ENCODE measurements at regions not wholly inside any gene's neighbourhood (a gene's known extent, or its start where the extent isn't known, plus 50 kb on each side); places are given as distances from the start of the nearest gene placed in this dataset.

DNA sequence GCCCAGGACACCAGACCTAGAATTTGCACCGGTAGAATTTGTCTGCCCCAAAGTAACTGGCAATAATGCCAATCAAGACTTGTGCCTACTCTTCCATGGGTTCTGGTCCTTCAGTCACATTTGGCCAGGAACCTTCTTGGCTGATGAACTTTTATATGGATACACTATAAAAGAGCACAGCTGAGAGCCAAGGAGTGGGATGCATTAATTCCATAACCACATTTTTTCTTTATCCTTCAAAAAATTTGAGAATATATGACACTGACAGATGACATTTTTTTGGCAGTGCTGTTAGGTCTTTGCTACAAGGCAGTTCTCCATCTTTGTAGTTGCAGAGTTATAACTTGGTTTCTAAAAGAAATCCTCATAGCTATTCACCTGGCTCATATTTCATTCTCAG lies 129.2 kb upstream of the HDAC9 start:
- H3K4me1 ChIP-seq: no peaks in the 10 kb centered on the region
- no peaks in the 10 kb centered on the region for H3K36me3 ChIP-seq
- H3K9me3 ChIP-seq: no peaks in the 10 kb centered on the region
- H3K4me3 ChIP-seq: no peak overlapping the region
- no peaks in the 10 kb centered on the region for H3K27me3 ChIP-seq
- H3K27ac ChIP-seq: no peak overlapping the region
- TF ChIP-seq, protein P1, sequence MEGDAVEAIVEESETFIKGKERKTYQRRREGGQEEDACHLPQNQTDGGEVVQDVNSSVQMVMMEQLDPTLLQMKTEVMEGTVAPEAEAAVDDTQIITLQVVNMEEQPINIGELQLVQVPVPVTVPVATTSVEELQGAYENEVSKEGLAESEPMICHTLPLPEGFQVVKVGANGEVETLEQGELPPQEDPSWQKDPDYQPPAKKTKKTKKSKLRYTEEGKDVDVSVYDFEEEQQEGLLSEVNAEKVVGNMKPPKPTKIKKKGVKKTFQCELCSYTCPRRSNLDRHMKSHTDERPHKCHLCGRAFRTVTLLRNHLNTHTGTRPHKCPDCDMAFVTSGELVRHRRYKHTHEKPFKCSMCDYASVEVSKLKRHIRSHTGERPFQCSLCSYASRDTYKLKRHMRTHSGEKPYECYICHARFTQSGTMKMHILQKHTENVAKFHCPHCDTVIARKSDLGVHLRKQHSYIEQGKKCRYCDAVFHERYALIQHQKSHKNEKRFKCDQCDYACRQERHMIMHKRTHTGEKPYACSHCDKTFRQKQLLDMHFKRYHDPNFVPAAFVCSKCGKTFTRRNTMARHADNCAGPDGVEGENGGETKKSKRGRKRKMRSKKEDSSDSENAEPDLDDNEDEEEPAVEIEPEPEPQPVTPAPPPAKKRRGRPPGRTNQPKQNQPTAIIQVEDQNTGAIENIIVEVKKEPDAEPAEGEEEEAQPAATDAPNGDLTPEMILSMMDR (IDR thresholded peaks at IDR 0.05 in 4 of 5, conservative IDR thresholded peaks at IDR 0.05 in 1 of 5): no peak
- no peak for TF ChIP-seq POLR2A (IDR thresholded peaks at IDR 0.05)
- intact Hi-C loops (cut with DNase I; ENCODE audit: low total_unique reads): no loop called here
- DNase-seq: no peak
- in situ Hi-C loops (cut with MboI; ENCODE audit: low sequenced_read_pairs in 4 of 4): loop anchor here in 2 of 4 donors (25.0 kb wide), 1 partner anchor 196 kb away; no protein-coding TSS in a partner anchor
- ATAC-seq: no peak

DNA sequence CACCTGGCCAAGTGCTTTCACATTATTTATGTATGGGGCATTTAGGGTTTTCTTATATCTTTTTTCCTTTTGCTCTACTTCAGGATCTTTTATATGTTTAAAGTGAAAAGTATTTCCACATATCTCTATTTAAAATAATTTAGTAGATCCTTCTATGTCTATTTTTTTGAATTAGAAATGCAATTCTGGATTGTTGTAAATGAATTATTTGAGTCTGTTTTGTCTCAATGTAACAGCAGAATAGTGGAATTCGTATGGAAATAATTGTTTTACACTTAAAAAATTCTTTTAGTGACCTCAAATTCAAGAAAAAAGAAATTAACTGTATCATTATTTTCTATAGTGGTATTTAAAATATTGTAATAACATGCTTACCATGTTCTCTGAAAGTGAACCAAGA lies 126.5 kb upstream of the HDAC9 start:
- H3K27me3 ChIP-seq: no peaks in the 10 kb centered on the region
- DNase-seq (no peak), ATAC-seq (no peak)
- no peak for TF ChIP-seq POLR2A (IDR thresholded peaks at IDR 0.05)
- TF ChIP-seq, protein P1 (IDR thresholded peaks at IDR 0.05 in 4 of 5, conservative IDR thresholded peaks at IDR 0.05 in 1 of 5): no peak
- no peaks in the 10 kb centered on the region for H3K36me3 ChIP-seq
- no peak overlapping the region for H3K4me3 ChIP-seq
- no peak overlapping the region for H3K27ac ChIP-seq
- peaks cover 0 to 4% of the 10 kb centered on the region in 2 donors for H3K4me1 ChIP-seq
- H3K9me3 ChIP-seq: no peaks in the 10 kb centered on the region
- in situ Hi-C loops (cut with MboI; ENCODE audit: low sequenced_read_pairs in 4 of 4) (loop anchor here in 2 of 4 donors (25.0 kb wide), 1 partner anchor 193 kb away; no protein-coding TSS in a partner anchor), intact Hi-C loops (cut with DNase I; ENCODE audit: low total_unique reads) (no loop called here)

DNA sequence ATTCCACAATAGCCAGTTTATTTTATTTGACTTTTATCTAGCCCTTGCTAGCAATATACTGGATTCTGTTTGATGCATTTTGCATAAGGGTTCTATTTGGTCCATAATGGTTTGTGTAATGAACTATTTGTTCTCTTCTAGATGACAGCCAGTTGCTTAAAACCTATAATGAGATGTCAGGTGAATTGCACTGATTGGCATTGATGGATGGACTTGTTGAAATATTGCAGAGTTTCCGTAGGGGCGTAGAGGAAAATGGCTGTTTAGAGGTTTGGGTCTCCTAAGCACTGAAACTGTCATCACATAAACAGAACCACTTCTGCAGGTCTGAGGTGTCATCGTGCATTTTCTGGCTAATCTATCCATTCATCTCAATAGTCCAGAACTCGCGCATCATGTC lies 124.9 kb upstream of the HDAC9 start:
- no peak overlapping the region for H3K4me3 ChIP-seq
- ATAC-seq: no peak
- TF ChIP-seq, protein P1 (IDR thresholded peaks at IDR 0.05 in 4 of 5, conservative IDR thresholded peaks at IDR 0.05 in 1 of 5): no peak
- TF ChIP-seq POLR2A (IDR thresholded peaks at IDR 0.05): no peak
- peaks cover 0 to 4% of the 10 kb centered on the region in 2 donors for H3K4me1 ChIP-seq
- in situ Hi-C loops (cut with MboI; ENCODE audit: low sequenced_read_pairs in 4 of 4) (loop anchor here in 2 of 4 donors (25.0 kb wide), 1 partner anchor 192 kb away; no protein-coding TSS in a partner anchor), intact Hi-C loops (cut with DNase I; ENCODE audit: low total_unique reads) (no loop called here)
- no peak for DNase-seq
- H3K36me3 ChIP-seq: no peaks in the 10 kb centered on the region
- H3K27me3 ChIP-seq: no peaks in the 10 kb centered on the region
- H3K9me3 ChIP-seq: no peaks in the 10 kb centered on the region
- no peak overlapping the region for H3K27ac ChIP-seq

DNA sequence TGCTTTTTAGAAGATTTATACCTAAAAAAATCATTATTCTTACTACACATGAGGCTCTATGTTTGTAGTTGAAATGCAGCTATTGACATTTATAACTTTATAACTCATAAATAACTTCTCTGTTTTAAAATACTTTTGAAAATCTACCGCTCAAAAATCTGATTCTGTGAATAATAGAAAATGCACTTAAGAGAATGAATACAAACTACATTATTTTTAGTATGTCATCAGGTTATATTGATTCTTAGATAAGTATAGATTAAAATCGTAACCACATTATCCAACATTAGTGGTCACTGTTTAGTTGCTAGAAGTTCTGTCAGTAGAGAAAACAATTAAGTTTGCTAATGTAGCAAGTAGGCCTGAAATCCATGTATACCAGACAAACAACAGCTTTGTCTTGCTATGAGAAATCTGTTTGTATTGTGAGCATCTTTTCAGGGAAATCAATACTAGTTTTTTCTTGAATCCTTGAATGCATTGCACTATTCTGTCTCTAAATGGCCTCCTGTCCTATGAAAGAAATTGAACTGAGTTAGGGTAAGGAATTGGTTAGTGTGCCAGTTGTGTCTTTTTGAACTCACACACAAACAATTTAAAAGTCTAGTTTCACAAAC lies 116.5 kb upstream of the HDAC9 start:
- in situ Hi-C loops (cut with MboI; ENCODE audit: low sequenced_read_pairs in 4 of 4) (no loop called here), intact Hi-C loops (cut with DNase I; ENCODE audit: low total_unique reads) (no loop called here)
- H3K27me3 ChIP-seq: no peaks in the 10 kb centered on the region
- no peak for TF ChIP-seq POLR2A (IDR thresholded peaks at IDR 0.05)
- TF ChIP-seq, protein P1 (IDR thresholded peaks at IDR 0.05 in 4 of 5, conservative IDR thresholded peaks at IDR 0.05 in 1 of 5): no peak
- ATAC-seq: no peak
- no peak overlapping the region for H3K4me3 ChIP-seq
- no peaks in the 10 kb centered on the region for H3K36me3 ChIP-seq
- no peaks in the 10 kb centered on the region for H3K4me1 ChIP-seq
- no peak for DNase-seq
- no peak overlapping the region for H3K27ac ChIP-seq
- no peaks in the 10 kb centered on the region for H3K9me3 ChIP-seq

Measured in gastrocnemius medialis (tissue), 4 donors.